Progenitor cell of endocrine pancreas (in vitro differentiated cells): ENCODE measurements at regions not wholly inside any gene's neighbourhood (a gene's known extent, or its start where the extent isn't known, plus 50 kb on each side); places are given as distances from the start of the nearest gene placed in this dataset.

ENCODE experiments used
- DNase-seq: peaks from one replicate; pipeline ENCODE4 v3.0.0; 2021; ENCODE audit warnings: low spot score; ENCODE audit not compliant: unreplicated experiment
- H3K27ac Mint-ChIP-seq: 2 replicates; pipeline ENCODE4 v1.8.0; 2021; ENCODE audit warnings: mild to moderate bottlenecking, moderate library complexity, mixed read lengths
- H3K27me3 Mint-ChIP-seq: 2 replicates; pipeline ENCODE4 v1.8.0; 2021; ENCODE audit warnings: mixed read lengths
- H3K36me3 Mint-ChIP-seq: 2 replicates; pipeline ENCODE4 v1.8.0; 2022; ENCODE audit warnings: mixed read lengths; ENCODE audit not compliant: insufficient read depth
- H3K4me1 Mint-ChIP-seq: 2 replicates; pipeline ENCODE4 v1.8.0; 2021; ENCODE audit warnings: low read depth, mixed read lengths
- H3K4me3 Mint-ChIP-seq: 2 replicates; pipeline ENCODE4 v1.8.0; 2021; ENCODE audit warnings: low read depth, mild to moderate bottlenecking, moderate library complexity, mixed read lengths
- H3K9me3 Mint-ChIP-seq: 2 replicates; pipeline ENCODE4 v1.8.0; 2021; ENCODE audit warnings: low read depth, mixed read lengths
- TF ChIP-seq, protein P1 (sequence below): fragments of 200-600 bp; sonication (generic); IDR thresholded peaks from one replicate; pipeline ENCODE4 v1.5.0; 2021; ENCODE audit warnings: antibody characterized with exemption, mild to moderate bottlenecking; ENCODE audit not compliant: unreplicated experiment

GRCh38 chr3:140828585-140828984 lies 113.1 kb upstream of the SLC25A36 start:
- H3K36me3 Mint-ChIP-seq = no peaks in the 10 kb centered on the region
- H3K4me3 Mint-ChIP-seq = no peak overlapping the region
- no peaks in the 10 kb centered on the region for H3K27me3 Mint-ChIP-seq

GRCh38 chr3:140829796-140830195 lies 111.8 kb upstream of the SLC25A36 start:
- TF ChIP-seq, protein P1, sequence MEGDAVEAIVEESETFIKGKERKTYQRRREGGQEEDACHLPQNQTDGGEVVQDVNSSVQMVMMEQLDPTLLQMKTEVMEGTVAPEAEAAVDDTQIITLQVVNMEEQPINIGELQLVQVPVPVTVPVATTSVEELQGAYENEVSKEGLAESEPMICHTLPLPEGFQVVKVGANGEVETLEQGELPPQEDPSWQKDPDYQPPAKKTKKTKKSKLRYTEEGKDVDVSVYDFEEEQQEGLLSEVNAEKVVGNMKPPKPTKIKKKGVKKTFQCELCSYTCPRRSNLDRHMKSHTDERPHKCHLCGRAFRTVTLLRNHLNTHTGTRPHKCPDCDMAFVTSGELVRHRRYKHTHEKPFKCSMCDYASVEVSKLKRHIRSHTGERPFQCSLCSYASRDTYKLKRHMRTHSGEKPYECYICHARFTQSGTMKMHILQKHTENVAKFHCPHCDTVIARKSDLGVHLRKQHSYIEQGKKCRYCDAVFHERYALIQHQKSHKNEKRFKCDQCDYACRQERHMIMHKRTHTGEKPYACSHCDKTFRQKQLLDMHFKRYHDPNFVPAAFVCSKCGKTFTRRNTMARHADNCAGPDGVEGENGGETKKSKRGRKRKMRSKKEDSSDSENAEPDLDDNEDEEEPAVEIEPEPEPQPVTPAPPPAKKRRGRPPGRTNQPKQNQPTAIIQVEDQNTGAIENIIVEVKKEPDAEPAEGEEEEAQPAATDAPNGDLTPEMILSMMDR = no peak
- Mint-ChIP-seq H3K4me1 (no peaks in the 10 kb centered on the region), H3K36me3 (no peaks in the 10 kb centered on the region), H3K9me3 (no peaks in the 10 kb centered on the region), H3K4me3 (no peak overlapping the region), H3K27me3 (peaks cover 4% of the 10 kb centered on the region), H3K27ac (no peak overlapping the region)
- no peak for DNase-seq

More at GRCh38 chr3:140828585-140828984, 113.1 kb upstream of the SLC25A36 start:
- Mint-ChIP-seq H3K9me3 (no peaks in the 10 kb centered on the region), H3K27ac (no peak overlapping the region), H3K4me1 (no peaks in the 10 kb centered on the region)
- no peak for DNase-seq
- TF ChIP-seq, protein P1 = no peak

DNA sequence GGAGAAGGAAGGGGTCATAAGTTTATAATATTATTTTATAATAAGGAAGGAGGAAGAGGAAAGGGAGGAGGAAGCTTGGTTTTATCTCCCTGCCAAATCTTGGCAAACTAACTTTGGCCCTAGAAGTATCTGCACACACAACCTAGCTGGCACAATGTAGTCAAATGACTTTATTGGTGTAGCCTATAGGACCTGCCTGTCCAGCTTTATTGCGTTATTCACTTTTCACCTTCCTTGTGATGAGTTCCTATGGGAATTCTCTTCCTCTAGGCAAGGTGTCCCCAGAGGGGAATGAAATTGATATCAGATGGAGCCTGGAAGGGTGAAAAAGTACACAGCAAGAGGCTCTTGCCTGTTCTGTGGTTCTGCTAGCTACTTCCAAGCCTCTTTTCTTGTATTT lies 111.2 kb upstream of the SLC25A36 start:
- no peaks in the 10 kb centered on the region for H3K9me3 Mint-ChIP-seq
- TF ChIP-seq, protein P1 = no peak

GRCh38 chr3:140832883-140833282 lies 108.8 kb upstream of the SLC25A36 start:
- H3K4me3 Mint-ChIP-seq = no peak overlapping the region
- no peak for DNase-seq
- no peak overlapping the region for H3K27ac Mint-ChIP-seq
- H3K9me3 Mint-ChIP-seq = no peaks in the 10 kb centered on the region
- no peaks in the 10 kb centered on the region for H3K4me1 Mint-ChIP-seq
- peaks cover 4% of the 10 kb centered on the region for H3K27me3 Mint-ChIP-seq
- no peaks in the 10 kb centered on the region for H3K36me3 Mint-ChIP-seq
- TF ChIP-seq, protein P1 = no peak

More for the DNA sequence above, 111.2 kb upstream of the SLC25A36 start:
- H3K36me3 Mint-ChIP-seq = no peaks in the 10 kb centered on the region
- H3K27ac Mint-ChIP-seq = no peak overlapping the region
- no peak overlapping the region for H3K4me3 Mint-ChIP-seq
- no peaks in the 10 kb centered on the region for H3K4me1 Mint-ChIP-seq
- DNase-seq = no peak
- H3K27me3 Mint-ChIP-seq = peaks cover 4% of the 10 kb centered on the region

- peaks cover 4% of the 10 kb centered on the region for H3K27me3 Mint-ChIP-seq
- no peak for DNase-seq
- peak overlapping the region; percentile 57 for H3K27ac Mint-ChIP-seq
- peaks cover 3% of the 10 kb centered on the region for H3K9me3 Mint-ChIP-seq
- TF ChIP-seq, protein P1 = no peak
- H3K36me3 Mint-ChIP-seq = no peaks in the 10 kb centered on the region
- H3K4me3 Mint-ChIP-seq = no peak overlapping the region
- H3K4me1 Mint-ChIP-seq = no peaks in the 10 kb centered on the region
These were observed 107.2 kb upstream of the SLC25A36 start for GRCh38 chr3:140834266-140835037.
